Natural killer cell (primary cell): ENCODE measurements at regions not wholly inside any gene's neighbourhood (a gene's known extent, or its start where the extent isn't known, plus 50 kb on each side); places are given as distances from the start of the nearest gene placed in this dataset.
A peak's percentile ranks its signal among the peaks of the same experiment; 100 is the strongest.

Experiments
- ATAC-seq, 3 donors: fragments of 150-1000 bp in 2 of 3; fragments of 200-7000 bp in 1 of 3; cut with Tn5 transposase; 1 replicate in 1 of 3; 2 replicates in 2 of 3; pipeline ENCODE4 v1.10.0; 2021; ENCODE audit warnings: mild to moderate bottlenecking in 2 of 3, moderate library complexity in 2 of 3
- DNase-seq, 2 donors: peaks; one replicate each; pipeline versions ENCODE4 v3.0.0 to v3.0.0-alpha.2; 2013 to 2021; ENCODE audit warnings: mixed read lengths in 1 of 2
- H3K27ac ChIP-seq: one replicate; pipeline ENCODE4 v1.5.1; 2013; ENCODE audit warnings: mild to moderate bottlenecking, low read length
- H3K27me3 ChIP-seq: one replicate; pipeline ENCODE4 v1.6.1; 2013; ENCODE audit warnings: low read length; ENCODE audit not compliant: control insufficient read depth, insufficient read depth
- H3K36me3 ChIP-seq: one replicate; pipeline ENCODE4 v1.6.1; 2013; ENCODE audit warnings: low read length; ENCODE audit not compliant: control insufficient read depth, insufficient read depth
- H3K4me1 ChIP-seq: one replicate; pipeline ENCODE4 v1.6.1; 2013; ENCODE audit warnings: low read length; ENCODE audit not compliant: control insufficient read depth, insufficient read depth
- H3K4me3 ChIP-seq: one replicate; pipeline ENCODE4 v1.5.1; 2013; ENCODE audit warnings: low read length
- H3K9me3 ChIP-seq: one replicate; pipeline ENCODE4 v1.6.1; 2013; ENCODE audit warnings: low read length; ENCODE audit not compliant: control insufficient read depth, insufficient read depth
- H3K27ac Mint-ChIP-seq, 2 donors: one replicate each; pipeline ENCODE4 v1.8.0; 2022; ENCODE audit warnings: mild to moderate bottlenecking in 2 of 2, mixed read lengths in 2 of 2, moderate library complexity in 1 of 2
- H3K27me3 Mint-ChIP-seq, 2 donors: one replicate each; pipeline ENCODE4 v1.8.0; 2022; ENCODE audit warnings: low read depth in 2 of 2, mixed read lengths in 2 of 2
- H3K36me3 Mint-ChIP-seq: one replicate; pipeline ENCODE4 v1.8.0; 2022; ENCODE audit warnings: mixed read lengths
- H3K4me1 Mint-ChIP-seq, 2 donors: one replicate each; pipeline ENCODE4 v1.8.0; 2022; ENCODE audit warnings: mixed read lengths in 2 of 2
- H3K4me3 Mint-ChIP-seq: one replicate; pipeline ENCODE4 v1.8.0; 2022; ENCODE audit warnings: mild to moderate bottlenecking, moderate library complexity, mixed read lengths
- H3K9me3 Mint-ChIP-seq, 2 donors: one replicate each; pipeline ENCODE4 v1.8.0; 2022; ENCODE audit warnings: mixed read lengths in 2 of 2
- CTCF ChIP-seq: fragments of 200-600 bp; IDR thresholded peaks from one replicate; pipeline ENCODE4 v1.8.0; 2022; ENCODE audit warnings: antibody characterized with exemption
- WGBS: methylation state at CpG from one replicate; pipeline ENCODE4 v1.1.7; 2013; ENCODE audit warnings: missing lambda C conversion rate; ENCODE audit not compliant: insufficient coverage; 5-methylcytosine and 5-hydroxymethylcytosine counted together
- intact Hi-C: fragments of 100-400 bp; cut with micrococcal nuclease; formaldehyde crosslinking; loops from one replicate; pipeline ENCODE4 v1.14.2; 2022

DNA sequence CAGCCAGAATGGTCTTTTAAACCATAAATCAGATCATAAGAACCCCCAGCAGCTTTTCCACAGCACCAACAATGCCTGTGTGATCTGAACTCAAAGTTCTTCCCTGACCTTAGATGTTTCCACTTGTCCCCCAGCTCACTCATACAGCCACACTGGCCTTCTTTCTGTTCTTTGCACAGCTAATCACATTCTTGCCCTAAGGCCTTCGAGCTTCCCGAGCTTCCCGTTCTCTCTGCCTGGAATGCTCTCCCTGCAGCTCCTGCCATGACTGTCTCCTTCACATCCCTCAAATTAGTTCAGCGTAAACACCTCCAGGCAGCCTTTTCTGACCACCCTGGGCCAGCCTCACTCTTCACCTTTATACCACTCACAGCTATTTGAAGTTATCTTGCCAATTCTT is 166.8 kb upstream of the NFE2L3 start:
- Histone ChIP-seq H3K9me3 (no peaks in the 10 kb centered on the region), H3K4me1 (no peaks in the 10 kb centered on the region), H3K27me3 (no peaks in the 10 kb centered on the region), H3K4me3 (no peak overlapping the region), H3K27ac (no peak overlapping the region), H3K36me3 (no peaks in the 10 kb centered on the region)
- no peaks in the 10 kb centered on the region for H3K36me3 Mint-ChIP-seq
- no peak for TF ChIP-seq CTCF
- intact Hi-C loops, result no loop called here
- no peak overlapping the region for H3K4me3 Mint-ChIP-seq
- H3K4me1 Mint-ChIP-seq, result no peaks in the 10 kb centered on the region
- DNase-seq (no peak), ATAC-seq (no peak)
- no peaks in the 10 kb centered on the region for H3K9me3 Mint-ChIP-seq
- H3K27ac Mint-ChIP-seq, result no peak overlapping the region
- WGBS, result 87% methylated on average over 4 of the region's 4 CpGs
- H3K27me3 Mint-ChIP-seq, result peaks cover 32 to 44% of the 10 kb centered on the region in 2 donors

DNA sequence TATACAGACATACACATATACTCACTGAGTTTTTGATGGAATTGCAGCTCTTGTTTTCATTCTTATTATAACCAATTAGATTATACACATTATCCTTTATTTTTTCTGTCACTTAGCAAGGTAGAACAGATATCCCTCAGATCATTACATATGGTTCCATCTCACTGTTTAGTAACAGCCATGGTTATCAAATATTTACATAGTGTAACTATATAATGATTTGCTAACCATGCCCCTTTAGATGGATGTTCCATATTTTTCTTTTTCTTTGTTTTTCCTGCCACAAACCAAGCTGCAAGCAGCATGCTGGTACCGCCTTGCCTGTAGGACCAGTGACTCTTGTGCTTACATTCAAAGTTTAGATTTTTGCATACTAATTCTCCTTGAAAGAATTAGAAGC is 163.4 kb upstream of the NFE2L3 start:
- no peaks in the 10 kb centered on the region for H3K4me1 ChIP-seq
- Mint-ChIP-seq H3K27me3 (peaks cover 36 to 49% of the 10 kb centered on the region in 2 donors), H3K4me3 (no peak overlapping the region), H3K36me3 (no peaks in the 10 kb centered on the region), H3K4me1 (no peaks in the 10 kb centered on the region), H3K9me3 (no peaks in the 10 kb centered on the region), H3K27ac (no peak overlapping the region)
- H3K27me3 ChIP-seq, result no peaks in the 10 kb centered on the region
- H3K9me3 ChIP-seq, result no peaks in the 10 kb centered on the region
- no peaks in the 10 kb centered on the region for H3K36me3 ChIP-seq
- WGBS, result 100% methylated on average over 1 of the region's 1 CpG
- no peak overlapping the region for H3K4me3 ChIP-seq
- no peak for TF ChIP-seq CTCF
- ATAC-seq (no peak), DNase-seq (no peak)
- intact Hi-C loops, result no loop called here
- no peak overlapping the region for H3K27ac ChIP-seq

DNA sequence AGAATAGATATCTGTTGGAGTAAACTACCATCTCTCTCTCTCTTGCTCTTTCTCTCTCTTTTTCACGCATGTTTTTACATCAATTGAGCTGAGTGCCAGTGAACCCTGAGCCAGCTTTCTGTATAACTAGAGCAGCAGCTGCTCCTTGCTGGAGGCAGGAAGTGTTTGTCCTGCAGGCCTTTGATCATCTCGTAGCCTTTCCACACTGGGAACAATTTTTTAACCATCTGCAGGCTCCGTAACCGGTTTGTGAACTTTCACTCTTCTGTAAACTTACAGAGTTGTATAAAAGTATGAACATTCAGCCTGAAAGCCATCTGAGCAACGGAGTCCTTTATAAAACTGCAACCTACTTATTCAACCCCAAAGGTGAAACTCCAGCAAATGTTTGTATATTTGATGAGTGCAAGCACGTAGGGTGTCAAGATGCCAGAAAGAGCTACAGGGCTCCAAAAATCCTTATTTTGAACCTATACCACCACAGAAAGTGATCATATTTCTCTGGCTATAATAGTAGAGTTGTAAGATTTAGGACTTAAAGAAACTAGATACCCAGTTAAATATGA is 162.8 kb upstream of the NFE2L3 start:
- peaks cover 1 to 4% of the 10 kb centered on the region in 2 donors for H3K4me1 Mint-ChIP-seq
- no peak overlapping the region for H3K27ac Mint-ChIP-seq
- WGBS, result 64% methylated on average over 2 of the region's 6 CpGs
- Histone ChIP-seq H3K9me3 (no peaks in the 10 kb centered on the region), H3K36me3 (no peaks in the 10 kb centered on the region), H3K4me3 (no peak overlapping the region), H3K27ac (no peak overlapping the region), H3K4me1 (no peaks in the 10 kb centered on the region), H3K27me3 (no peaks in the 10 kb centered on the region)
- H3K4me3 Mint-ChIP-seq, result no peak overlapping the region
- H3K36me3 Mint-ChIP-seq, result no peaks in the 10 kb centered on the region
- TF ChIP-seq CTCF, result no peak
- intact Hi-C loops, result no loop called here
- peaks cover 34 to 54% of the 10 kb centered on the region in 2 donors for H3K27me3 Mint-ChIP-seq
- no peaks in the 10 kb centered on the region for H3K9me3 Mint-ChIP-seq
- ATAC-seq (no peak), DNase-seq (no peak)

DNA sequence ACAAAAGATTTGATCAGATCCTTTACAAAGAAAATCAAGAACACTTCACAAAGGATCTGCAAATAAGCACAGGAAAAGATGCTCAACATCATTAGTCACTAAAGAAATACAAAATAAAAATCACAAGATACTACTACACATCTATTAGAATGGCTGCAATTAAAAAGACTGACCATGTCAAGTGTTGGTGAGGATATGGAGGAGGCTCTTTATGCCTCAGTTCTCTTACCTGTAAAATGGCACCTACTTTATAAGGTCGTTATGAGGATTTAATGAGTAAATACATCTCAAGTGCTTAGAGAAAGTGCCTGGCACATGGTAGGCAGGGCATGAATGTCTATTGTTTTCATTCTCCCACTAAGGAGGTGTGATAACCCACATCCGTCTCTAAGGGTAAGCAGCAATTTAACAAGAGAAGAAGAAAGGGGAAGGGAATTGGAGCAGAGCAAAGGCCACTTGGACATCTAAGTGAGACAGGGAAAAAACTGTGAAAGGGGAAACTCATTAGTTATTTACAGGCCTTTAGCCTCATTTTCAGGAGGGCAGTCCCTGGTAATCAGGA is 157.5 kb upstream of the NFE2L3 start:
- no peak for TF ChIP-seq CTCF
- peak in 1 of 2 donors; percentile 38 for DNase-seq
- H3K27ac ChIP-seq, result no peak overlapping the region
- Mint-ChIP-seq H3K4me1 (peaks cover 9 to 14% of the 10 kb centered on the region in 2 donors), H3K27ac (no peak overlapping the region), H3K9me3 (no peaks in the 10 kb centered on the region), H3K27me3 (peaks cover 28 to 49% of the 10 kb centered on the region in 2 donors), H3K36me3 (no peaks in the 10 kb centered on the region), H3K4me3 (no peak overlapping the region)
- H3K27me3 ChIP-seq, result no peaks in the 10 kb centered on the region
- no peak overlapping the region for H3K4me3 ChIP-seq
- WGBS, result 90% methylated on average over 1 of the region's 2 CpGs
- peaks cover 4% of the 10 kb centered on the region for H3K4me1 ChIP-seq
- peak; percentile 29 to 65 (median 55) for ATAC-seq
- H3K9me3 ChIP-seq, result no peaks in the 10 kb centered on the region
- intact Hi-C loops, result no loop called here
- H3K36me3 ChIP-seq, result no peaks in the 10 kb centered on the region
